Panc1 (cell line): ENCODE measurements at regions not wholly inside any gene's neighbourhood (a gene's known extent, or its start where the extent isn't known, plus 50 kb on each side); places are given as distances from the start of the nearest gene placed in this dataset.

Source experiments
- ATAC-seq: fragments of 200-7000 bp; cut with Tn5 transposase; 2 replicates; pipeline ENCODE4 v1.9.1; 2020; ENCODE audit warnings: mild to moderate bottlenecking, moderate library complexity
- BruUV-seq: library from RNA; stranded (reverse); fragments of 400-500 nt; replicated peaks from 2 replicates; lab custom pipeline; 2021; lab: Mats Ljungman, UMichigan
- CTCF ChIA-PET: fragments of 300-600 bp; sonication (Branson Sonifier 250); formaldehyde crosslinking; loops from one replicate; lab custom pipeline; 2022; ENCODE audit warnings: antibody characterized with exemption; lab: Charles Lee
- POLR2A ChIA-PET: fragments of 300-600 bp; sonication (Branson Sonifier 250); formaldehyde crosslinking; loops from one replicate; lab custom pipeline; 2022; ENCODE audit warnings: antibody characterized with exemption; lab: Charles Lee
- DNase-seq: peaks from one replicate; pipeline ENCODE4 v3.0.0-alpha.2; 2010; ENCODE audit warnings: low read depth, low spot score
- H3K27ac ChIP-seq: 2 replicates; pipeline ENCODE4 v1.5.1; 2011; ENCODE audit warnings: mild to moderate bottlenecking, low read length, inconsistent platforms
- H3K27me3 ChIP-seq: fragments of 200-500 bp; sonication (Bioruptor generic); 2 replicates; pipeline ENCODE4 v1.6.0; 2014; ENCODE audit warnings: low read length, inconsistent platforms; ENCODE audit not compliant: control insufficient read depth, insufficient read depth
- H3K36me3 ChIP-seq: fragments of 200-500 bp; sonication (Bioruptor generic); 2 replicates; pipeline ENCODE4 v1.5.1; 2014; ENCODE audit warnings: inconsistent platforms, mild to moderate bottlenecking, low read length, moderate library complexity; ENCODE audit not compliant: control insufficient read depth, insufficient read depth
- H3K4me1 ChIP-seq: 2 replicates; pipeline ENCODE4 v1.5.1; 2011; ENCODE audit warnings: inconsistent platforms, mild to moderate bottlenecking, low read length, moderate library complexity; ENCODE audit not compliant: control insufficient read depth, insufficient read depth
- H3K4me3 ChIP-seq, 2 experiments: 2 replicates each; pipeline ENCODE4 v1.5.1; 2011 to 2012; ENCODE audit warnings: low read depth in 2 of 2, low read length in 2 of 2, mild to moderate bottlenecking in 2 of 2, inconsistent platforms in 1 of 2, moderate library complexity in 1 of 2
- H3K9me3 ChIP-seq: fragments of 200-500 bp; sonication (Bioruptor generic); 2 replicates; pipeline ENCODE4 v1.5.1; 2014; ENCODE audit warnings: low read depth, mild to moderate bottlenecking, inconsistent platforms, low read length, moderate library complexity; ENCODE audit not compliant: control insufficient read depth, insufficient read depth
- CTCF ChIP-seq: fragments of 450-650 bp; IDR thresholded peaks from 2 replicates; pipeline ENCODE4 v1.5.1; 2017; ENCODE audit warnings: mild to moderate bottlenecking
- POLR2AphosphoS5 ChIP-seq: IDR thresholded peaks from 2 replicates; pipeline ENCODE4 v1.6.1; 2012; ENCODE audit warnings: mild to moderate bottlenecking, low read depth, low read length, moderate library complexity
- REST ChIP-seq, 2 experiments: IDR thresholded peaks; 2 replicates each; pipeline ENCODE4 v1.6.1; 2011 to 2012; ENCODE audit warnings: low read depth in 2 of 2, control low read depth in 1 of 2, low read length in 1 of 2, mild to moderate bottlenecking in 1 of 2, moderate library complexity in 1 of 2; ENCODE audit not compliant: insufficient read depth in 1 of 2
- SIN3A ChIP-seq: IDR thresholded peaks from 2 replicates; pipeline ENCODE4 v1.6.1; 2012; ENCODE audit warnings: low read depth, mild to moderate bottlenecking, low read length, moderate library complexity, borderline replicate concordance; ENCODE audit not compliant: insufficient read depth
- TCF7L2 ChIP-seq: IDR thresholded peaks from 2 replicates; pipeline ENCODE4 v1.6.1; 2011; ENCODE audit warnings: mild to moderate bottlenecking, low read depth, low read length, inconsistent platforms
- in situ Hi-C: cut with HindIII; loops from 2 replicates; pipeline ENCODE4 v1.10.0; 2016; ENCODE audit warnings: low sequenced_read_pairs, low pct_unique_long_range_greater_than_20kb
- intact Hi-C: fragments of 100-400 bp; cut with micrococcal nuclease; formaldehyde crosslinking; loops from one replicate; pipeline ENCODE4 v1.10.0; 2022; ENCODE audit not compliant: unreplicated experiment

- intact Hi-C loops (no loop called here), in situ Hi-C loops (no loop called here)
- BruUV-seq = no TSS peak
- no peak for ATAC-seq
- CTCF ChIA-PET = no interaction called here
- POLR2A ChIA-PET = no interaction called here
- no peaks in the 10 kb centered on the region for H3K9me3 ChIP-seq
- TF ChIP-seq CTCF (no peak), POLR2AphosphoS5 (no peak), REST (IDR thresholded peaks at IDR 0.05; ENCODE audit: insufficient read depth in 1 of 2, low read depth in 2 of 2, low read length in 1 of 2) (no peak), TCF7L2 (no peak), SIN3A (no peak)
- H3K27ac ChIP-seq = no peak overlapping the region
- DNase-seq = no peak
- no peaks in the 10 kb centered on the region for H3K4me1 ChIP-seq
- H3K36me3 ChIP-seq = no peaks in the 10 kb centered on the region
- H3K27me3 ChIP-seq = no peaks in the 10 kb centered on the region
- H3K4me3 ChIP-seq = no peak overlapping the region
Observed at GRCh38 chr9:90555351-90556057, 87.1 kb downstream of the DIRAS2 start.

- in situ Hi-C loops = no loop called here
- Histone ChIP-seq H3K9me3 (no peaks in the 10 kb centered on the region), H3K4me3 (no peak overlapping the region), H3K4me1 (no peaks in the 10 kb centered on the region), H3K27me3 (no peaks in the 10 kb centered on the region), H3K27ac (no peak overlapping the region), H3K36me3 (no peaks in the 10 kb centered on the region)
- DNase-seq (no peak), ATAC-seq (no peak)
- intact Hi-C loops = no loop called here
- POLR2A ChIA-PET = no interaction called here
- no peak for TF ChIP-seq TCF7L2
- TF ChIP-seq SIN3A = no peak
- TF ChIP-seq CTCF = no peak
- TF ChIP-seq POLR2AphosphoS5 = no peak
- no peak for TF ChIP-seq REST (IDR thresholded peaks at IDR 0.05; ENCODE audit: insufficient read depth in 1 of 2, low read depth in 2 of 2, low read length in 1 of 2)
- CTCF ChIA-PET = no interaction called here
- no TSS peak for BruUV-seq
Observed at GRCh38 chr9:90556897-90557675, 85.5 kb downstream of the DIRAS2 start.
